ENCODE measurements at regions not wholly inside any gene's neighbourhood (a gene's known extent, or its start where the extent isn't known, plus 50 kb on each side); places are given as distances from the start of the nearest gene placed in this dataset.
"Not testable (repeated sequence)": the region's sequence is repeated elsewhere in the genome, so short reads cannot be mapped to it uniquely, and the experiment has no call there.

- FAIRE-seq, result not testable (repeated sequence)
These were observed 54.1 kb upstream of the USP14 start for GRCh38 chr18:104264-104663.

GRCh38 chr18:105161-106053, 53.0 kb upstream of the USP14 start:
- peak; percentile 56 for FAIRE-seq
- DNase-seq (ENCODE audit: insufficient read length, low spot score), result not testable (repeated sequence)

More at GRCh38 chr18:104264-104663, 54.1 kb upstream of the USP14 start:
- not testable (repeated sequence) for DNase-seq (ENCODE audit: insufficient read length, low spot score)

GRCh38 chr18:106054-106851, 52.1 kb upstream of the USP14 start:
- not testable (repeated sequence) for DNase-seq (ENCODE audit: insufficient read length, low spot score); FAIRE-seq

- not testable (repeated sequence) for FAIRE-seq; DNase-seq (ENCODE audit: insufficient read length, low spot score)
These were observed 51.4 kb upstream of the USP14 start for GRCh38 chr18:106868-107384.

DNA sequence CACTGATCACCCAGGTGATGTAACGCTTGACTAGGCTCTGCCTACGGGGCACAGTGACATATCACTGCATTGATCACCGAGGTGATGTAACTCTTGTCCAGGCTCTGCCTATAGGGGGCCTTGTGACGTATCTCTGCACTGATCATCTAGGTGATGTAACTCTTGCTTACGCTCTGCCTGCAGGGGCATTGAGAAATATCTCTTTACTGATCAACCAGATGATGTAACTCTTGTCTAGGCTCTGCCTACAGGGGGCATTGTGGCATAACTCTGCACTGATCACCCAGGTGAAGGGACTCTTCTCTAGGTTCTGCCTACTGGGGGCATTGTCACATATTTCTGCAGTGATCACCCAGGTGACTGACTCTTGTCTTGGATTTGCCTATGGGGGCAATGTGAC, 50.9 kb upstream of the USP14 start:
- not testable (repeated sequence) for FAIRE-seq; DNase-seq (ENCODE audit: insufficient read length, low spot score)

GRCh38 chr18:107947-108664, 50.3 kb upstream of the USP14 start:
- DNase-seq (ENCODE audit: insufficient read length, low spot score); FAIRE-seq: not testable (repeated sequence)
